ENCODE measurements at regions not wholly inside any gene's neighbourhood (a gene's known extent, or its start where the extent isn't known, plus 50 kb on each side); places are given as distances from the start of the nearest gene placed in this dataset.

- TF ChIP-seq CREB1 (IDR thresholded peaks at IDR 0.05; ENCODE audit: low read depth) (no peak), CEBPB (IDR thresholded peaks at IDR 0.05) (no peak), REST (IDR thresholded peaks at IDR 0.05; ENCODE audit: low read depth) (no peak)
These were observed 1062.5 kb upstream of the PCDH9 start for GRCh38 chr13:68292601-68293000.
